DMS53 treated with DMSO at 0.1 percent for 48 hours (cell line): ENCODE measurements at regions not wholly inside any gene's neighbourhood (a gene's known extent, or its start where the extent isn't known, plus 50 kb on each side); places are given as distances from the start of the nearest gene placed in this dataset.

ENCODE experiments used
- DNase-seq: peaks from one replicate; lab custom pipeline; 2025; ENCODE audit not compliant: unreplicated experiment; lab: John Stamatoyannopoulos, UW

DNA sequence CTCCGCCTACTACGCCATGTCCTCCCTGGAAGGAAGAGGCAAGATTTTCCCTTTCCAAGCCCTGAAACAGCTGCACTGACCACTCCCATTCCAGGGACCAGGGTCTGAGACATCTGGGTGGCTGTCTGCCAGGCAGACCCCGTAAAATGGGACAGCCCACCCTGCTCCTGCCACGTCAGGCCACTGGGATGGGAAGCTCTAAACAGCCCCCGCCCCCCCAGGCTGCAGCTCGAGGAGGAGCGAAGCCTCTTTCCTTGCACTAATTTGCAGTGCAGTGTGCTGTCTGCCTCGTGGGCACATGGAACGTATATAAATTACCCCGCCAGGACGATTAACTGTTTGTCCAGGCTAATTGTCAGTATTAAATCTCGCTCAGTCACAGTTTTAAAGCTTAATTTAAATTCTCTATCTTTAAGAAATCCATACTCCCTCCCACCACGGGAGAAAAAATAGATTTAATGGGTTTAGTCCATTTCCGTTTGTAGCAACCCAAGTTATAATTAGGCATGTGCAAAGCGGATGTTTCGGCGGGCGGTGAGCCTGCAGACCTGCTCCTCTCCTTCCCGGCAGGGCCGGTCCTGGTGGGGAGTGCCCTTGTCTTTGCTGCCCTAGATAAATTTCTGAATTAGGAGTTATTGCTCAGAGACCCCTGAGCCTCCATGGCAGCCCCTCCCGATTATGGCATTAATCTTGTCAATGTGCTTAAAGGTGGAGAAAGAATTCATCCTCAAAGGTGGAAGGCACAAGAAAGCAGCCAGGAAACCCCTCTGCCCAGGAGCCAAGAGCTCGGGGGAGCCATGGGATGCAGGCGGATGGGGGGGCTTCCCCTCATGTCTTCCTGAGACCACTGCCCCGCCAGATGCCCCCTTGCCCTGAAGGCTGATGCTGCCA lies 268.0 kb upstream of the TNRC6C start:
- no peak for DNase-seq

DNA sequence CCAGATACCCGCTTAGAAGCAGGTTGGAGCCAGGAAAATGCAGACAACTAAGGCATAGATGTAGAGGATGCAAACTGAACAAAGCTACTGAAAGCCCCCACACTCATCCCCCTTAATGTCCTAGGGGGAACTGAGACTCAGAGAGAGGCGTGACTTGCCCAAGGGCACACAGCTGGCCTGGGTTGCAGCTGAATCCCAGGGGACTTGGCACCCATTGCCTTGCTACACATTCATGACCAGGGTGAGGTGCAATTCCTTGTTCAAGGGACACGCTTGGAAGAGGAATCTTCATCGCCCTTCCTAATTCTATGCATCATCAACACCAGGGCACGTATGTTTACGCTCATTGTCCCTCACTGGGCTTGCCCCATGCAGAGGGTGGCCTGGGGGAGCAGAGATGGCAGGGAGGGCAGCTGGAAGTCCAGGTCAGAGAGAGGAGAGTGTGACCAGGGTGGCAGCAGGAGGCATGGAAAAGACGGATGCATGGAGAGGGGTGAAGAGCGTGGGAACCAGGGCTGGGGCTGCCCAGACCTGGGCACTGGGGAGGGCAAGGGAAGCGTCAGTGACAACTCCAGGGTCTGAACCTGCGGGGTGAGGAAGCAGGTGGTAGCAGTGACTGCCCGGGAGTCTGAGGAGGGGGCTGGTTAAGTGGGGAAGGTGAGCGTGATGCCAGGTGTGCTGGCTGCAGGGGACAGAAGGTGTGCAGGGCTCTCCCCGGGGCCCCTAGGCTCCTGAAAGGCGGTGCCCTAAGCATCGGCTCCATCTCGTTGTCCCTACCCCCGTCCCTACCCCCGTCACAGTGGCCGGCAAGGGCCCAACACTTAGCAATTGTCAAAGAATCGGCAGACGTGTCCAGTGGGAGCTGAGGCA lies 267.1 kb upstream of the TNRC6C start:
- no peak for DNase-seq

DNA sequence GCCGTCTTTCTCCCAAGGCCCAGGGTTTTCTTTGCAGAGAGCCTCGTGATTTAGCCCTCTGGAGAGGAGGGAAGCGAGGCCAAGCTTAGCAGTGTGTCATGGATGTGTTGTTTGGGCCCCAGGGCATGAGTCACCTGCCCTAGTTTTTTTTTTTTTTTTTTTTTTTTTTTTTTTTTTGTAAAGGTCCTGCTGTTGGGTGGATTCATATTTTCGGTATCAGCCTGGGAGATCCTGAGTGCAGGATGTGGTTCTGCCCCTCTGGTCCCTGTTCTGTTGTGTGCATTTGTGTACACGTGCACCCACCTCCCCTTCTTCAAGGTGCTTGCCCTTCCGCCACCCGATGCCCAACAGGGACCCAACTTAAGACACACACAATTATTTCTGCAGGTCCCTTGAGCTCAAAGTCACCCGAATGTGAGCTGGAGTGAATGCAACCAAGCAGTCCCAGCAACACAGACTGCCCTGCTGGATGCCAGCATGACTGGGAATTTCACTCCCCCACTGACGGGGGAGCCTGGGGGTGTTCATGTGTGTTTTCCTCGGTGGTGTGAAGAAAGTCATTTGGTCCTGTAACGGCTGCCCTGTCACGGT lies 265.8 kb upstream of the TNRC6C start:
- DNase-seq = no peak

DNA sequence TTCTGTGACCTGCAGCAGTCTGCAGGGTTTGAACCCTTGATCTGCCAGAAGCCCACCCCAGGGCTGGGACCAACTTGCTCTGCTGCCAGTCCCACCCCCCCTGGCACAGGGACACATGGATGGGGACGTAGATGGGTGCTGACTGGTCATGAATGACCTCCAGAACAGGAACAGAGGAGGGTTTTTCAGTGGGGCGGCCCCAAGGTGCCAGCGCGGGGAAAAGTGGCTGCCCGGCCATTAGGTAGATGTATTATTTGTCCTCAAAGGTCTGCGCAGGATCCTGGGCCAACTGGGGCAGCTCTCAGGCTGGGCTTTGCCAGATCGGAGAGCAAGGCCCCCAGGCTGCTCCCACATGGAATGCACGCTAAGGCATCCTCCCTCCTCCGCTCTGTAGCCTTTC lies 265.2 kb upstream of the TNRC6C start:
- no peak for DNase-seq

DNA sequence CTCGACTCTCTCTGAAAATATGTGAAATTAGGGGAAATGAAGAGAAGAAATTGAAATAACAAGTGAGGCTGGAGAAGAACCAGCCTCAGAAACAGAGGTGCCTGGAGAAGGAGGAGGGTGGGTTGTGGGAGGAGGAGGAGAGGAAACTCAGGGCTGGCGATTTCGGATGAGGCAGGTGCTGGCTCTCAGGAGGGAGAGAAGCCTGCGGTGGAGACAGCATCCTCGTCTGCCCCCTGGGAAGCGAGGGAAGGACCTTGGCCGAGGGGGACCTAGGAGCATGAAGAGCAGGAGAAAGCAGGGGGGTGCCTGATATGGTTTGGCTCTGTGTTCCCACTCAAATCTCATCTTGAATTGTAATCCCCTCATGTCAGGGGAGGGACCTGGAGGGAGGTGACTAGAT lies 264.7 kb upstream of the TNRC6C start:
- DNase-seq = no peak

DNA sequence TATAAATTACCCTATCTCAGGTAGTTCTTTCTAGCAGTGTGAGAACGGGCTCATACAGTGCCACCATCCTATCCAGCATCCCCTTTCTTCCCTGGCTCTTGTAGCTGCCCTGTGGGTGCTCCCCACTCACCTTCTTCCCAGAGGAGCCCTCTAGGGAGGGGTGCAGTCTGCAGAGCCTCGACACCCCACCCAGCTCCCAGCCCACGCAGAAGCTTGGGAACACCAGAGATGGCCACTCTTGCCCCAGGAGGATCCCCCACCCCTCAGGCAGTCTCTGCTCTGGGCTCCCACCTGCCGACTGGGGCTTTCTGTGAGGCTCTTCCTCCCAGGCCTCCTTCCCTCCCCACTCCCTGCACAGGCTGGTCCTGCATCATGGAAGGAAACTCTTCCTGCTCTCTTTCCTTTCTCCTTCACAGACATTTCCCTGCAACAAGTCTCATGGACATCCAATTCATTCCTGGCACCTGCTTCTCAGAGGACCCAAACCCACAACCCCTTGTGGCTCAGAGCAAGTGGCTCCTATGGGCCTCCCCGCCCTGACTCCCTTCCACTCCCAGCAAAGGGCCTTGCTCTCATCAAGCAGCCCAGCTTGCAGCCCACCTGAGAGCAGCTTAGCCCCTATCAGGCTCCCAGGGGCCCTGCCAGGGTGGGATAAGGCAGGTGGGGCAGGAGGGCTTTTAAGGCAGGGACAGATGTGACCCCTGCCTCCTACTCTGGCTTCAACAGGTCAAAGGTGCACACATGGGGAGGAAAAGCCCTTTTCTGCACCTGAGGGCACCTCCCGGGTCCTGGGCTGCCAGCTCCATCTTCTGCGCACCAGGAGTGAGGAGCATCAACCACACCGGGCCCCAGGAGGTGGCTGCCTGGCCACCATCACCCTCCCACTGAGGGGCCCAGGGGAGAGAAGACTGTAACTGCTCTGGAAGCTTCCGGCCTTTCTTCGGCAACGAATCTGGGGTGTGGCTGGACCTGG lies 263.8 kb upstream of the TNRC6C start:
- no peak for DNase-seq

DNA sequence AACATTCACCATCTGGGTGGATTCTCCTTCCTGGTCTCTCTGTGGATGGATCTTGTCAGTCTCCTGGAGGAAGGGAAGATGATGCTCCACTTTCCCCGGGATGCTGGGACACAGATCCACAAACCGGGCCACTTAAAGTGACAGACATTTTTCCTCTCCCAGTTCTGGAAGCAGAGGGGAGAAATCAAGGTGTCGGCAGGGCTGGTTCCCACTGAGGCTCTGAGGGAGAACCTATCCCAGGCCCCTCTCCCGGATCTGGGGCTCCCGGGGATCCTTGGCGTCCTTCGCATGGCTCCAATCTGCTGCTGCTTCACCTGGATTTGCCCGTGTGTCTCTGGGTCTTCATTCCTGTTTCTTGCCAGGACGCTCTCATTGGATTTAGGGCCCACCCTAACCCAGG lies 263.1 kb upstream of the TNRC6C start:
- no peak for DNase-seq

DNA sequence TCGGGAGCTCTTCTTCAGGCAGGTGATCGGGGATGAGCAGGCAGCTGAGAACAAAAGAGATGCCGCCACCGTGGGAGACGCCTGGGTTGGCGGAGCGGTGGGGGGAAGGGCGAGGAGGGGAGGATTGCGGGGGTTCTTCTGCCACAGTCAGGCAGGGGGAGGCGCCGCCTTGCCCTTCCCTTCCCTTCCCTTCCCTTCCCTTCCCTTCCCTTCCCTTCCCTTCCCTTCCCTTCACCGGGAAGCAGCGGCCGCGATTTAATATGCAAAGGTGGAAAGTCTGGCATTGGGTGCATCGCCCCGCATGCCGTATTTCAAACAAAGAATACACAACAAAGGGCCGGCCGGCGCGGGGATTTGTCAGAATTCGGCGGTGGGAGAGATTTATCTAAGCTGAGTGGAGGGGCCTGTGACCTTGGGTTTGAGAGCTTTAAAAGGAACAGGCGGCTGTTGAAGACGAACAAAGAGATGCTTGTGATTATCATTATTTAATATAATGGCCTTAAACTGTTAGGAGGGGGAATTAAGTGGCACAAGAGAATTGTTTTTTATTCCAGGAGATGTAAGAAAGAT lies 262.3 kb upstream of the TNRC6C start:
- DNase-seq = no peak

DNA sequence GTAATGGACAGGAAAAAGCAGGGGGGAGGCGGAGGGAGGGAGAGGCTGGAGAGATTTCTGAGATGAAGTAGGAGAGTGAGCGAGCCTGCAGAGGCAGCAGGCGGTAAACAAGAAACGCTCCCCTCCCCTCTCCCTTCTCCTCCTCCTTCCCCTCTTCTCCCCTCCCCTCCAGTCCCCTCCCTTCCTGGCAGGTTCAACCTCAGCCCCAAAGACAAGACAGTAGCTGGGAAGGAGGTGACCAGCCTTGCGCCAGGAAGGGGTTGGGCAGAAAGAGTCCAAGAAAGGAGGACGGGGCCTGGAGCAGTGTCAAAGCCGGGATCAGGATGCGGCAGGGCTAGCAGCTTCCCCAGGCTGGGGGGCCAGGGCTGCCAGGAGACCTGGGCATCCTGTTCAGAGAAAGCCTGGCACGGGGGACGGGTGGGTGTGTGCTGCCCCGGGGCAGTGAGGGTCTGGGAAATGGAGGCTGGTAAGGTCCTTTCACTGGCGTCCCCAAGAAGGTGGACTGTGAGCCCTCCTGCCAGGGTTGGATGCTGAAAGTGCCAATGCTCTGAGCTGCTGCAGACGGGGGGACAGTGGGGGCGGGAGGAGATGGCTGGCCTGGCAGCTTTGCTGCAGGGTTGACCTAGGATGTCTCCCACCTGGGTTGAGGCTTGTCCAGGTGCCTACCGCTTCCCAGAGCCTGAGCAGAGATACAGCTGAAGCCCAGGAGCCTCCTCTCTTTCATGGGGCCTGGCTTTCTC lies 261.6 kb upstream of the TNRC6C start:
- no peak for DNase-seq

DNA sequence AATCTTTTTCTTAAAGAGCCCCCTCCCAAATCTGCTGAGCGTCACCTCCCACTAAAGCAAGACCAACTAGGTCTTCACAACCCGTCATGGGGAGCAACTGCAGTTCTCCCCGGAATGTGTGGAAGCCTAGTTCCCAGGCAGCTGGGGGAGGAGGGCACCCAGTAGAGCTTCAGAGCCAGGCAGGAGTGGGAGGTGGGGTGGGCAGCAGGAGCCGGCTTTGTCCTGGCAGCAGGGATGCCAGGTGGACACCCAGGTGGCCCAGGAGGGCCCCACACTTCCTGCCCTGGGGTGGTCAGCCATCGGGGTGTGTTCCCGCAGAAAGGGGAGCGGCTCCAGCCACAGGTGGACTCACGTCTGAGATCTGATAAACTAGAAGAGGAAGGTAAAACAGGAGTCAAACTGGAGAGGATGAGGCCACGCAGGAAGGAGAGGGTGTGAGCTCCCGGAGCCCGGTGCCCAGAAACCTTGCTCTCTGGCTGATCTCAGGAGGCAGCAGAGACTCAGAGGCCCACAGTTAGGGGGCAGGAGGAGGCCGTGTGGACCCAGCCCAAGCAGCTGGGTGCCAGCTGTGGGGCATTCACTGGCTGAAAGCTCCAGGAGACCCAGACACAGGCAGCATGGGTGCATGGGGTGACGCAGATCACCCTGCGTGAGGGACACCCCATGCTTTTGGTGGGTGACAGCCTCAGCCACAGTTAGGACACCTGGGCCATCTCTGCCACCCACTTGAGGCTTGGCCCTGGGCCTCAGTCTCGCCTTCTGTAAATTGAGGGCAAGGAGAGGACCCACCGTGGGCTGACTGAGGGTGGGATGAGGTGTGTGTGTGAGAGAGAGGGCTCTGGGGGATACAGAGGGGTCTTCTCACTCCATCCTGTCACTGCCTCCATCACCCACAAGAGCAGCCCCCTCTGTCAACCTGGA lies 260.8 kb upstream of the TNRC6C start:
- DNase-seq = no peak

DNA sequence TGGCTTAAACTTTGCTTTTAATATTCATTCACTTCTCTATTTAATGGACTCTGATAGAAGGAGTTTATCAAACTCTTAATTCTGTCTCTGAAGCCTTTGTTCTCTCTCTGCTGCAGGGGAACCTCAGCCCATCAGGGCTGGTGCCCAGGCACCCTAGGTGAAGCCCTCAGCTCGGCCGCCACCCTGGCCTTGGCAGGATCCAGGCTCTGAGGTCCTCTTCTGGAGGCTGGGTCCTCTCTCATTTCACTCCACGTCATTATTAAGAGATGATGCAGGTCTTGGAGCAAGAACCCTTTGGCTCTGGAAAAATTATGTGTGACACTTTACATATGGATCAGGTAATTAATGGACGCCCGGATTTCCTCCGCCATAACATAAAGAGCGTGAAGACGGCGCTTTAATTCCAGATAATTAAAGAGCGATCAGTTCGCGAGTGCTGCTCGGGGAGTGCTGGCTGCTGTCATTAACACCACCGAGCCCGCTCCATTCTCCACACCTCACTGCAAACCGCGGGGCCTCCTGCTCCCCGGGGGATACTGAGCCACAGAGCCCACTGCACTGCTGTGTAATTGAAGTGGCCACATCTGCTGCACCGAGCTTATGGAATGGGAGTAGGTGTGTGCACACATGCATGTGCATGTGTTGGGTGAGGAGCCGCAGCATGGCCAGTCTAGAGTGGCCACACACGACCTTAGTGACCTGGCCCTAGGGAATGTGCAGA lies 259.4 kb upstream of the TNRC6C start:
- DNase-seq = no peak

DNA sequence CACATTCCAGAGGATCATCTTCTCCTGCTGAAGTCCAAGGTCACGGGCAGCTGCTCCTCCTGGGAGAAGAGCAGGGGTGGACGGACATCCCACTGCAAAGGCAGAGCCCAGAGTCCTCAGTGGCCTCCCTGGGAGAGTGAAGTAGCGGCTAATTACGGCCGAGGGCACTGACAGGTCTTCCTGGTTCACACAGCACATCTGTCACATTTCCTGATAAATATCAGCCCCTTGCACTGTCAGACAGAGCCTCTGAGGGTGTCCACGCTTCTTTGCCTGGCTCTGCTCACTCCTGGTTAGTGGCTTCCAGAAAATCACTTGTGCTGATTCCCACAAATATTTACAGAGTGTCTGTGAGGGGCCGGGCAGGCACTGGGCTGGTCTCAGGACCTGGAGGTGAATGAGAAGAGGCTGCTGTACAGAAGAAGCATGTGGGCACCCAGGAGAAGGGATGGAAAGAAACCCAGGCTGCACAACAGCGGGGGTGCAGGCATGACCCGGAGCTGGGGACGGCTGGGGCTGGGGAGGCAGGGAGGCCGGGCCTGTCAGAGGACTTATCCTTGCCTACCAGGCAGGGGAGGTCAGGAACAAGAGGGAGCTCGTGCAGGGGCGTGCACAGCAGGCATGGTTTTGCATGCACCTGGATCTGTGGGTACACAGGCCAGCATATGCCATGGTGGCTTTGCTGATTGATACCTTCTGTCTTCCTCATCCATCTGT lies 258.2 kb upstream of the TNRC6C start:
- DNase-seq = no peak

DNA sequence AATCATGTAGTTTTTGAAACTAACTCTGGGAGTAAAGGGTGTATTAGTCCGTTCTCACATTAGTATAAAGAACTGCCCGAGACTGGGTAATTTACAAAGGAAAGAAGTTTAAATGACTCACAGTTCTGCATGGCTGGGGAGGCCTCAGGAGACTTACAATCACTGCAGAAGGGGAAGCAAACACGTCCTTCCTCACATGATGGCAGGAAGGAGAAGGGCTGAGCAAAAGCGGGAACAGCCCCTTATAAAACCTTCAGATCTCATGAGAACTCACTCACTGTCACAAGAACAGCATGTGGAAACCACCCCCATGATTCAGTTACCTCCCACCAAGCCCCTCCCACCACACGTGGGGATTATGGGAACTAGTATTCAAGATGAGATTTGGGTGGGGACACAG lies 256.5 kb upstream of the TNRC6C start:
- no peak for DNase-seq

DNA sequence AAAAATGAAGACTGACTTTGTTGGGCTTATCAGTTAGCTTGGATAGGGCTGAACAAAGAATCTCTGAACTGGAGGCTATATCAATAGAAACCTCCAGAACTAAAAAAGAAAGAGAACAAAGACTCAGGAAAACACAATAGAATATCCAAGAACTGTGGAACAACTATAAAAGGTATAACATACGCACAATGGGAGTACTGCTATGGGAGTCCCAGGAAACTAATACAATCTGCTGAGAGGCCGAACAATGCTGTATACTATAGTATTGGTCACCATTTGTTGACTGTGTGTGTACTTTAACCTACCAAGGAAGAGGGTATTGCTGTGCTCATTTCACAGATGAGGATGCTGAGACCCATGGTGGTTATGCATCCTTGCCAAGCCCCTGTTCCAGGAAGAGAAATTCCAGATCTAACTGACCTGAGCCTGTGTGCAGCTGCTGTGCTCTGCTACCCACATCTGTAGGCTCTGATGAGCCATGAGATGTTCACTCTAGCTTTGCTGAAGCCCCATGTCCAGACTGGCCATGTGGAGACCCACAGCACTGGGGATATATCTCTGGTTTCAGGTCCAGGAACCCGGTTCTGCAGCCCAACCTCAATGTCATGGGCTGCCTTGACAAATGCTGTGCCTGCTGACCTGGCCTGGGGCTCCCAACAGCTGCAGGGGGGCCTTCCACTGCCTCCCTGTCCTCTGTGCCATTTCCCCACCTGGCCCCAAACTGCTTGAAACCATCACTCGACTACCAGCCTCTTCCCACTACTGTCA lies 254.3 kb upstream of the TNRC6C start:
- no peak for DNase-seq

DNA sequence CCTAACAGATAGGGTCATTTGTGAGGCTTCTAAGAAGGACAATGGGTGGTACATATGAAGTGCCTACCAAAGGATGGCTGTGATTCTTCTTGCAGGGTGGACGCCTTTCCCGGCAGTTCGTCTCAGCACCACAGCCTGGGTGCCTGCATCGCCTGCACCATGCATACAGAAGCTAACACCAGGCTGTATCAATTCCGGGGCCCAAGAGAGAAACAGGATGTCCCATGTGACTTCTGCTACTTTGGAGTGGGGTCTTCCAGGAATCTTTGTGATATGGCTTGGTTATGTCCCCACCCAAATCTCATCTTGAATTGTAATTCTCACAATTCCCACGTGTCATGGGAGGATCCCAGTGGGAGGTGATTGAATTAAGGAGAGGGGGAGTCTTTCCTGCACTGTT lies 251.6 kb upstream of the TNRC6C start:
- no peak for DNase-seq

DNA sequence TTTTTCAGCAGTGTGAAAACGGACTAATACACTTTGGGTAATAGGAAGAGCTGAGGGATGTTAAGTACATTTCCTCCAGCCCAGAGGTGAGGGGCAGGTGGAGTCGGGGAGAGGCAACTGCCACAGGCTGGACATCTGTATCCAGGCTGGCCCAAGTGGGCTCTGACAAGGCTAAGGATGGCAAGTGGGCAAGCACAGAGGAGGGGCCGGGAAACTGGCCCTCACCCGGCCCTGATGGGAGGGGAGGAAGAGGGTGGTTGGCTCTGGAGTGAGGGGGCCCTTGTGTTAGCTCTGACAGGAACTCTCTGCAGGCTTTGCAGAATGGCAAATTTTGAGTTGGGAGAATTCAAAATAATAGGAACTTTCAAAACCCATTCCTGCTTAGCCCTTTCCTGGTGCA lies 251.0 kb upstream of the TNRC6C start:
- no peak for DNase-seq

DNA sequence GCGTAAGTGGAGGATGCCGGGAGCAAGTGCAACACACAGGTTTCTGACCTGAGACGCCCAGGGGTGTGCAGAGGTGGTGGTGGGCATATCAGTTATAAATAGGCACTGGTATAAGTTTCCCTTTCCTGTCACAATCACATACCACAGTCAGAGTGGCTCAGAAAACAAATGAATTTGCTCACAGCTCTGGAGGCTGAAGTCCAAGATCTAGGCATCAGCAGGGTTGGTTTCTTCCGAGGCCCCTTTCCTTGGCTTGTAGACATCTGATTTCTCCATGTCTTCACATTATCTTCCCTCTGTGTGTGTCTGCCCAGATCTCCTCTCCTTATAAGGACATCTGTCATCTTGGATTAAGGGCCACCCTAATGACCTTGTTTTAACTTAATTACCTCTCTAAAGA lies 250.5 kb upstream of the TNRC6C start:
- DNase-seq = no peak
